Activated CD4-positive, alpha-beta T cell treated with anti-CD3 and anti-CD28 coated beads, Interleukin-2, amount 50 U/mL, for 24 hours (primary cell): ENCODE measurements at regions not wholly inside any gene's neighbourhood (a gene's known extent, or its start where the extent isn't known, plus 50 kb on each side); places are given as distances from the start of the nearest gene placed in this dataset.

Experiments
- DNase-seq, 2 donors: peaks; one replicate each; pipeline ENCODE4 v3.0.0-alpha.2; 2020; ENCODE audit warnings: low read depth in 1 of 2, low spot score in 1 of 2

GRCh38 chr2:226403369-226403768 is 396.3 kb downstream of the IRS1 start:
- DNase-seq: no peak

GRCh38 chr2:226399006-226399405 is 400.6 kb downstream of the IRS1 start:
- DNase-seq: no peak

- no peak for DNase-seq
These were observed 401.0 kb downstream of the IRS1 start for GRCh38 chr2:226398580-226398979.

- no peak for DNase-seq
These were observed 403.1 kb downstream of the IRS1 start for GRCh38 chr2:226396541-226396940.

- no peak for DNase-seq
These were observed 412.1 kb downstream of the IRS1 start for GRCh38 chr2:226387499-226387942.

- no peak for DNase-seq
These were observed 416.2 kb downstream of the IRS1 start for GRCh38 chr2:226383461-226383860.

GRCh38 chr2:226380679-226381078 is 418.9 kb downstream of the IRS1 start:
- no peak for DNase-seq

GRCh38 chr2:226378753-226379705 is 420.6 kb downstream of the IRS1 start:
- DNase-seq: no peak

- no peak for DNase-seq
These were observed 423.0 kb downstream of the IRS1 start for GRCh38 chr2:226376516-226377180.

- no peak for DNase-seq
These were observed 432.7 kb downstream of the IRS1 start for GRCh38 chr2:226366920-226367319.

- no peak for DNase-seq
These were observed 435.4 kb downstream of the IRS1 start for GRCh38 chr2:226364217-226364616.

- DNase-seq: no peak
These were observed 436.6 kb downstream of the IRS1 start for GRCh38 chr2:226362980-226363379.

GRCh38 chr2:226360658-226361057 is 439.0 kb downstream of the IRS1 start:
- DNase-seq: no peak

- no peak for DNase-seq
These were observed 440.9 kb downstream of the IRS1 start for GRCh38 chr2:226358688-226359087.

- no peak for DNase-seq
These were observed 441.8 kb downstream of the IRS1 start for GRCh38 chr2:226357816-226358215.

GRCh38 chr2:226355600-226355999 is 444.0 kb downstream of the IRS1 start:
- no peak for DNase-seq

GRCh38 chr2:226354434-226354833 is 445.2 kb downstream of the IRS1 start:
- DNase-seq: no peak

GRCh38 chr2:226352941-226353560 is 446.6 kb downstream of the IRS1 start:
- DNase-seq: no peak

GRCh38 chr2:226351711-226352110 is 447.9 kb downstream of the IRS1 start:
- DNase-seq: no peak

GRCh38 chr2:226339616-226340015 is 460.0 kb downstream of the IRS1 start:
- DNase-seq: no peak

GRCh38 chr2:226338825-226339224 is 460.8 kb downstream of the IRS1 start:
- DNase-seq: no peak
